ENCODE measurements at regions not wholly inside any gene's neighbourhood (a gene's known extent, or its start where the extent isn't known, plus 50 kb on each side); places are given as distances from the start of the nearest gene placed in this dataset.

- H3K4me1 Mint-ChIP-seq, result no peaks in the 10 kb centered on the region
- ATAC-seq (ENCODE audit: low read depth in 2 of 2) (no peak), DNase-seq (no peak)
- H3K27me3 ChIP-seq (ENCODE audit: control insufficient read depth, insufficient read depth, low read length), result no peaks in the 10 kb centered on the region
- H3K36me3 Mint-ChIP-seq, result no peaks in the 10 kb centered on the region
- H3K4me1 ChIP-seq (ENCODE audit: control insufficient read depth, insufficient read depth, low read length, poor library complexity, severe bottlenecking), result no peaks in the 10 kb centered on the region
- no peak overlapping the region for H3K4me3 Mint-ChIP-seq
- H3K9me3 ChIP-seq (ENCODE audit: control insufficient read depth in 2 of 2, low read length in 2 of 2), result no peaks in the 10 kb centered on the region
- H3K36me3 ChIP-seq (ENCODE audit: control insufficient read depth, insufficient read depth, low read length), result no peaks in the 10 kb centered on the region
- peaks cover 0 to 19% (median 9%) of the 10 kb centered on the region in 7 donors for H3K9me3 Mint-ChIP-seq
- no peak overlapping the region for H3K27ac Mint-ChIP-seq
- no peaks in the 10 kb centered on the region for H3K27me3 Mint-ChIP-seq
- no peak overlapping the region for H3K27ac ChIP-seq (ENCODE audit: insufficient read depth, low read length, poor library complexity, severe bottlenecking)
- H3K4me3 ChIP-seq (ENCODE audit: low read depth, low read length), result no peak overlapping the region
These were observed 199.8 kb upstream of the WDFY3 start for GRCh38 chr4:85166318-85166717.

DNA sequence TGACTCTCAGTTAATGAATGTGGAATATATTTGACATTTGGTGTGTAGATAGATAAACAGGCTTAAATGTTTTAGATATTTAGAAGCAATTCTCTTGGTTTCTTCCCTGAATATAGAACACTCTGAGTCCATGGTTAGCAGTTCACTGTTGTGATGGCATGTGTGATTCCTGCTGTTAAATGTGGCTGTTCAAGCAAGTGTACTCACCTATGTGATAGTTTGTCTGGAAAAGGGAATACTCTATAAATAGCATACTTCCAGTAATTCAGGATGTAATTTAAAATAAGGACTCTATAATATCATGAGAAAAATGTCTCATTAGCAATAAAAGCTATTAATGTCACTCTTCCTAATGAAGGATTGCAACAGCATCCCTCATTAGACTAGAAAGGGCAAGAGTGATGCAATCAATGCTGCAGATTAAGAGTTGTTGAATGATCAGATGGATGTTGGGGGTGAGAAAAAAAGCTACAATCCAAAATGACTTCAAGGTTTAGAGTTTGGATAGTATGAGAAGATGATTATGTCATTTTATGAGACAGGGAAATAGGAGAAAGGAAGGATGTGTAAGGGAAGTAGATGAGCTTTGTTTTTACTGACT, 201.8 kb upstream of the WDFY3 start:
- no peak overlapping the region for H3K27ac ChIP-seq (ENCODE audit: insufficient read depth, low read length, poor library complexity, severe bottlenecking)
- ATAC-seq (ENCODE audit: low read depth in 2 of 2) (no peak), DNase-seq (no peak)
- no peaks in the 10 kb centered on the region for H3K27me3 ChIP-seq (ENCODE audit: control insufficient read depth, insufficient read depth, low read length)
- Mint-ChIP-seq H3K4me3 (no peak overlapping the region), H3K9me3 (peaks cover 0 to 11% (median 8%) of the 10 kb centered on the region in 7 donors), H3K4me1 (no peaks in the 10 kb centered on the region), H3K36me3 (no peaks in the 10 kb centered on the region), H3K27ac (no peak overlapping the region), H3K27me3 (no peaks in the 10 kb centered on the region)
- H3K36me3 ChIP-seq (ENCODE audit: control insufficient read depth, insufficient read depth, low read length), result no peaks in the 10 kb centered on the region
- no peaks in the 10 kb centered on the region for H3K9me3 ChIP-seq (ENCODE audit: control insufficient read depth in 2 of 2, low read length in 2 of 2)
- no peak overlapping the region for H3K4me3 ChIP-seq (ENCODE audit: low read depth, low read length)
- no peaks in the 10 kb centered on the region for H3K4me1 ChIP-seq (ENCODE audit: control insufficient read depth, insufficient read depth, low read length, poor library complexity, severe bottlenecking)

DNA sequence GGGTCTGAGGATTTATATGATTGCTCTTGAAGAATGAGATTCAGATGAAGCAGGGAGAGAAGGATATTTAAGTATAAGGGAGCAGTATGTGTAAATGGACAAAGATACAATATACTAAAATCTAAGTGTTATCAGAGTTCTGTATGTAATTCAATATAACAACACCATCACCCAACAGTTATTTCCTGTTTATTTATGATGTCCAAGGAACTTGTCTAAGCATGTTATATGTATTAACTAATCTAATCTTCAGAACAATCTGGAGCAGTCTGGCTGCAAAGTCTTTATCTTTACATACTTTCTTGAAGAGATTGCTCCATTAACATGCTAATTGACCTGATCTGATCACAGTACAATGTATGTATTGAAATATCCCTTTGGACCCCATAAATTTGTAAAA, 203.8 kb upstream of the WDFY3 start:
- no peak overlapping the region for H3K27ac Mint-ChIP-seq
- H3K9me3 Mint-ChIP-seq, result peaks cover 0 to 10% (median 4%) of the 10 kb centered on the region in 7 donors
- H3K4me1 Mint-ChIP-seq, result no peaks in the 10 kb centered on the region
- Histone ChIP-seq H3K4me3 (ENCODE audit: low read depth, low read length) (no peak overlapping the region), H3K36me3 (ENCODE audit: control insufficient read depth, insufficient read depth, low read length) (no peaks in the 10 kb centered on the region), H3K27me3 (ENCODE audit: control insufficient read depth, insufficient read depth, low read length) (no peaks in the 10 kb centered on the region), H3K9me3 (ENCODE audit: control insufficient read depth in 2 of 2, low read length in 2 of 2) (no peaks in the 10 kb centered on the region), H3K27ac (ENCODE audit: insufficient read depth, low read length, poor library complexity, severe bottlenecking) (no peak overlapping the region), H3K4me1 (ENCODE audit: control insufficient read depth, insufficient read depth, low read length, poor library complexity, severe bottlenecking) (no peaks in the 10 kb centered on the region)
- DNase-seq (no peak), ATAC-seq (ENCODE audit: low read depth in 2 of 2) (no peak)
- no peaks in the 10 kb centered on the region for H3K36me3 Mint-ChIP-seq
- H3K27me3 Mint-ChIP-seq, result no peaks in the 10 kb centered on the region
- H3K4me3 Mint-ChIP-seq, result no peak overlapping the region

DNA sequence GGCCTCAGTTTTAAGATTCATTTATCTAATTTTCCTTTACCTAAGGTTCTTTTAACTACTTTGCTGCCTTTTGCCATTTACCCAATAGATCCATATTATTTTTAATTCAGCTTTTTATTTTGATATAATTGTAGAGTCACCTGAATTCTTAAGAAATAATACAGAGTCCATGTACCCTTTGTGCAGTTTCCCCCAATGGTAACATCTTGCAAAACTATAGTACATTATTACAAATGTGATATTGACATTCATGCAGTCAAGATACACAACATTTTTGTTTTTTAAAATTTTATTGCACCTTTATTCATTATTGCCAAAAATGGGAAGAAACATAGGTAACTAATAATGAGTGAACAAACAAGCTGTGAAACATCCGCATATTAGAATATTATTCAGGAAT, 208.7 kb upstream of the WDFY3 start:
- H3K4me3 Mint-ChIP-seq, result no peak overlapping the region
- no peak overlapping the region for H3K4me3 ChIP-seq (ENCODE audit: low read depth, low read length)
- no peaks in the 10 kb centered on the region for H3K27me3 Mint-ChIP-seq
- no peaks in the 10 kb centered on the region for H3K9me3 ChIP-seq (ENCODE audit: control insufficient read depth in 2 of 2, low read length in 2 of 2)
- H3K36me3 Mint-ChIP-seq, result no peaks in the 10 kb centered on the region
- H3K27ac ChIP-seq (ENCODE audit: insufficient read depth, low read length, poor library complexity, severe bottlenecking), result no peak overlapping the region
- H3K9me3 Mint-ChIP-seq, result peaks cover 0 to 5% (median 3%) of the 10 kb centered on the region in 7 donors
- no peaks in the 10 kb centered on the region for H3K27me3 ChIP-seq (ENCODE audit: control insufficient read depth, insufficient read depth, low read length)
- ATAC-seq (ENCODE audit: low read depth in 2 of 2) (no peak), DNase-seq (no peak)
- no peaks in the 10 kb centered on the region for H3K36me3 ChIP-seq (ENCODE audit: control insufficient read depth, insufficient read depth, low read length)
- no peaks in the 10 kb centered on the region for H3K4me1 Mint-ChIP-seq
- H3K4me1 ChIP-seq (ENCODE audit: control insufficient read depth, insufficient read depth, low read length, poor library complexity, severe bottlenecking), result no peaks in the 10 kb centered on the region
- no peak overlapping the region for H3K27ac Mint-ChIP-seq

- DNase-seq, result no peak
These were observed 210.6 kb upstream of the WDFY3 start for GRCh38 chr4:85177092-85177491.

DNA sequence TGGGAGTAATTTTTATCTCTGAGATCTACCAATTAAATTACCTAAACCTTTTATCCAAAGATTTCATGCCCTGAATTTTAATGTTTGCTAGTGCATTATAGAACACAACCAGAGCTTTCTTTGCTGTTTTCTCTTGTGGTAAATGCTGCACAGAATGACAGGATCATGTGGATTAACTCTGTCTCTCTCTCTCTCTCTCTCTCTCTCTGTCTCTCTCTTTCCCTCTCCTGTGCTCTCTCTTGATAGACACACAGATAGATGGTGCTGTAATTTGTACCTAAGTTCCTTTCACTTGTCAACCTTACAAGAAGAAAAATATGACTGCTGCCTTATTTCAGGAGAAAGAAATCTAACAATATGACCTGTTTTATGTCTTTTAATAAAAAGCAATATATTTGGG, 211.2 kb upstream of the WDFY3 start:
- H3K27ac ChIP-seq (ENCODE audit: insufficient read depth, low read length, poor library complexity, severe bottlenecking), result no peak overlapping the region
- H3K9me3 Mint-ChIP-seq, result peaks cover 2 to 5% (median 3%) of the 10 kb centered on the region in 7 donors
- H3K27ac Mint-ChIP-seq, result no peak overlapping the region
- no peaks in the 10 kb centered on the region for H3K4me1 Mint-ChIP-seq
- H3K36me3 ChIP-seq (ENCODE audit: control insufficient read depth, insufficient read depth, low read length), result no peaks in the 10 kb centered on the region
- H3K9me3 ChIP-seq (ENCODE audit: control insufficient read depth in 2 of 2, low read length in 2 of 2), result no peaks in the 10 kb centered on the region
- H3K4me1 ChIP-seq (ENCODE audit: control insufficient read depth, insufficient read depth, low read length, poor library complexity, severe bottlenecking), result no peaks in the 10 kb centered on the region
- H3K4me3 Mint-ChIP-seq, result no peak overlapping the region
- H3K27me3 ChIP-seq (ENCODE audit: control insufficient read depth, insufficient read depth, low read length), result no peaks in the 10 kb centered on the region
- H3K36me3 Mint-ChIP-seq, result no peaks in the 10 kb centered on the region
- H3K4me3 ChIP-seq (ENCODE audit: low read depth, low read length), result no peak overlapping the region
- ATAC-seq (ENCODE audit: low read depth in 2 of 2) (no peak), DNase-seq (no peak)
- H3K27me3 Mint-ChIP-seq, result no peaks in the 10 kb centered on the region

More at GRCh38 chr4:85177092-85177491, 210.6 kb upstream of the WDFY3 start:
- Histone ChIP-seq H3K4me3 (ENCODE audit: low read depth, low read length) (no peak overlapping the region), H3K36me3 (ENCODE audit: control insufficient read depth, insufficient read depth, low read length) (no peaks in the 10 kb centered on the region), H3K27me3 (ENCODE audit: control insufficient read depth, insufficient read depth, low read length) (no peaks in the 10 kb centered on the region), H3K9me3 (ENCODE audit: control insufficient read depth in 2 of 2, low read length in 2 of 2) (no peaks in the 10 kb centered on the region), H3K27ac (ENCODE audit: insufficient read depth, low read length, poor library complexity, severe bottlenecking) (no peak overlapping the region), H3K4me1 (ENCODE audit: control insufficient read depth, insufficient read depth, low read length, poor library complexity, severe bottlenecking) (no peaks in the 10 kb centered on the region)
- ATAC-seq (ENCODE audit: low read depth in 2 of 2), result no peak
- Mint-ChIP-seq H3K27ac (no peak overlapping the region), H3K4me3 (no peak overlapping the region), H3K4me1 (no peaks in the 10 kb centered on the region), H3K36me3 (no peaks in the 10 kb centered on the region), H3K9me3 (peaks cover 2 to 6% (median 4%) of the 10 kb centered on the region in 7 donors), H3K27me3 (no peaks in the 10 kb centered on the region)

- no peaks in the 10 kb centered on the region for H3K4me1 Mint-ChIP-seq
- H3K27me3 ChIP-seq (ENCODE audit: control insufficient read depth, insufficient read depth, low read length), result no peaks in the 10 kb centered on the region
These were observed 214.0 kb upstream of the WDFY3 start for GRCh38 chr4:85180533-85180932.

GRCh38 chr4:85187106-85187505, 220.6 kb upstream of the WDFY3 start:
- Histone ChIP-seq H3K27me3 (ENCODE audit: control insufficient read depth, insufficient read depth, low read length) (no peaks in the 10 kb centered on the region), H3K27ac (ENCODE audit: insufficient read depth, low read length, poor library complexity, severe bottlenecking) (no peak overlapping the region), H3K4me3 (ENCODE audit: low read depth, low read length) (no peak overlapping the region), H3K36me3 (ENCODE audit: control insufficient read depth, insufficient read depth, low read length) (no peaks in the 10 kb centered on the region), H3K4me1 (ENCODE audit: control insufficient read depth, insufficient read depth, low read length, poor library complexity, severe bottlenecking) (no peaks in the 10 kb centered on the region), H3K9me3 (ENCODE audit: control insufficient read depth in 2 of 2, low read length in 2 of 2) (no peaks in the 10 kb centered on the region)
- no peaks in the 10 kb centered on the region for H3K4me1 Mint-ChIP-seq
- H3K27ac Mint-ChIP-seq, result no peak overlapping the region
- ATAC-seq (ENCODE audit: low read depth in 2 of 2), result no peak
- peaks cover 0 to 31% (median 6%) of the 10 kb centered on the region in 7 donors for H3K9me3 Mint-ChIP-seq
- no peaks in the 10 kb centered on the region for H3K36me3 Mint-ChIP-seq
- DNase-seq, result no peak
- no peak overlapping the region for H3K4me3 Mint-ChIP-seq
- H3K27me3 Mint-ChIP-seq, result no peaks in the 10 kb centered on the region

More at GRCh38 chr4:85180533-85180932, 214.0 kb upstream of the WDFY3 start:
- Histone ChIP-seq H3K27ac (ENCODE audit: insufficient read depth, low read length, poor library complexity, severe bottlenecking) (no peak overlapping the region), H3K4me1 (ENCODE audit: control insufficient read depth, insufficient read depth, low read length, poor library complexity, severe bottlenecking) (no peaks in the 10 kb centered on the region), H3K36me3 (ENCODE audit: control insufficient read depth, insufficient read depth, low read length) (no peaks in the 10 kb centered on the region), H3K4me3 (ENCODE audit: low read depth, low read length) (no peak overlapping the region), H3K9me3 (ENCODE audit: control insufficient read depth in 2 of 2, low read length in 2 of 2) (no peaks in the 10 kb centered on the region)
- ATAC-seq (ENCODE audit: low read depth in 2 of 2) (no peak), DNase-seq (no peak)
- Mint-ChIP-seq H3K36me3 (no peaks in the 10 kb centered on the region), H3K9me3 (peaks cover 2 to 9% (median 4%) of the 10 kb centered on the region in 7 donors), H3K4me3 (no peak overlapping the region), H3K27me3 (no peaks in the 10 kb centered on the region), H3K27ac (no peak overlapping the region)

Measured in CD4-positive, CD25-positive, alpha-beta regulatory T cell (primary cell).